AG09309 (cell line): ENCODE measurements at regions not wholly inside any gene's neighbourhood (a gene's known extent, or its start where the extent isn't known, plus 50 kb on each side); places are given as distances from the start of the nearest gene placed in this dataset.

ENCODE experiments used
- DNase-seq: peaks from one replicate; pipeline ENCODE4 v3.0.0-alpha.2; 2010; ENCODE audit warnings: low read depth
- H3K4me3 ChIP-seq: 2 replicates; pipeline ENCODE4 v1.5.1; 2011; ENCODE audit warnings: mild to moderate bottlenecking, low read depth, low read length, moderate library complexity; ENCODE audit not compliant: control insufficient read depth
- TF ChIP-seq, protein P1 (sequence below): IDR thresholded peaks from 2 replicates; pipeline ENCODE4 v1.5.1; 2011; ENCODE audit warnings: mild to moderate bottlenecking, low read depth, low read length, inconsistent platforms; ENCODE audit not compliant: insufficient read depth, control insufficient read depth; ENCODE audit errors: missing control alignments

DNA sequence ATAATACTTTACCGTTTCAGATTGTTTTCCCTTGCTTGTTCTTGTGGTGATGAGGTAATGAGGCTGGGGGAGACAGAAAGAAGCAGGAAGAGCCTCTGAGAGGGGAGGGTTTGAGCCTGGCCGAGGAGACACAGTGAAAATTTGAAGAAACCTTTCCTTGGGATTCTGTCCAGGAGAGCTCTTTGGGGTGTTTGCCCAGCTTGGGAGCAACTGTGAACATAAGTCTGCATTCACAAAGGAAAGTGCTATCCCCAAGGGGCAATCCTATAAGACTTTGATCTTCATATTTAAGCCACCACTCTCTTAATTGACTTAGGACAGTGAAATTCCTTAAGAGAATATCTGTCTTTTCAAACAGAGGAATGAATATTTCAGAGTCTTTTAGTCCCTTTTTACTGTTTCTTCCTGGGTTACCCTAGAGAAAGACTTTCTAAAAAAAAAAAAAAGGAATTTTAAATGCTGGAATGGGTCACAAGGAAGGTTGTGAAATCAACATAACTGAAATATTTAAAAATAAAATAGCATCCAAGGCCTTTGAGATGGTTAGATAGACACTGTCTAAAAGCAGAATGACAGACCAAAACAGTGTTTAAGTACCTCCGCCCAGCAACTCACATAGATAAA, 52.5 kb upstream of the STAM2 start:
- peak; percentile 2 for DNase-seq
- H3K4me3 ChIP-seq: no peak overlapping the region
- TF ChIP-seq, protein P1, sequence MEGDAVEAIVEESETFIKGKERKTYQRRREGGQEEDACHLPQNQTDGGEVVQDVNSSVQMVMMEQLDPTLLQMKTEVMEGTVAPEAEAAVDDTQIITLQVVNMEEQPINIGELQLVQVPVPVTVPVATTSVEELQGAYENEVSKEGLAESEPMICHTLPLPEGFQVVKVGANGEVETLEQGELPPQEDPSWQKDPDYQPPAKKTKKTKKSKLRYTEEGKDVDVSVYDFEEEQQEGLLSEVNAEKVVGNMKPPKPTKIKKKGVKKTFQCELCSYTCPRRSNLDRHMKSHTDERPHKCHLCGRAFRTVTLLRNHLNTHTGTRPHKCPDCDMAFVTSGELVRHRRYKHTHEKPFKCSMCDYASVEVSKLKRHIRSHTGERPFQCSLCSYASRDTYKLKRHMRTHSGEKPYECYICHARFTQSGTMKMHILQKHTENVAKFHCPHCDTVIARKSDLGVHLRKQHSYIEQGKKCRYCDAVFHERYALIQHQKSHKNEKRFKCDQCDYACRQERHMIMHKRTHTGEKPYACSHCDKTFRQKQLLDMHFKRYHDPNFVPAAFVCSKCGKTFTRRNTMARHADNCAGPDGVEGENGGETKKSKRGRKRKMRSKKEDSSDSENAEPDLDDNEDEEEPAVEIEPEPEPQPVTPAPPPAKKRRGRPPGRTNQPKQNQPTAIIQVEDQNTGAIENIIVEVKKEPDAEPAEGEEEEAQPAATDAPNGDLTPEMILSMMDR: no peak

DNA sequence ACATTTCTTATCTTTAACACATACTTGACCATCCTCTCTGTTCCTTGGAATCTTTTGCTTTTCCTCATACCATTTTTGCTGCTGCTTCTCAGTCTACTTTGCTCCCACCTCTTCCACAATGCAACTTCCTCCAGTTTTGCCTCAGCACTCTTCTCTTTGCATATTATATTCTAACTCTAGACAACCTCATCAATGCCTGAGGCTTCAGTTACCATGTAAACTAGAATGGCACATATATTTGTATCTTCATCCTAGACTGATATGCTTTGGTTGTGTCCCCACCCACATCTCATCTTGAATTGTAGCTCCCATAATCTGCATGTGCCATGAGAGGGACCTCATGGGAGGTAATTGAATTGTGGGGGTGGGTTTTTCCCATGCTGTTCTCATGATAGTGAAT, 55.9 kb upstream of the STAM2 start:
- TF ChIP-seq, protein P1: no peak
- no peak overlapping the region for H3K4me3 ChIP-seq
- no peak for DNase-seq

DNA sequence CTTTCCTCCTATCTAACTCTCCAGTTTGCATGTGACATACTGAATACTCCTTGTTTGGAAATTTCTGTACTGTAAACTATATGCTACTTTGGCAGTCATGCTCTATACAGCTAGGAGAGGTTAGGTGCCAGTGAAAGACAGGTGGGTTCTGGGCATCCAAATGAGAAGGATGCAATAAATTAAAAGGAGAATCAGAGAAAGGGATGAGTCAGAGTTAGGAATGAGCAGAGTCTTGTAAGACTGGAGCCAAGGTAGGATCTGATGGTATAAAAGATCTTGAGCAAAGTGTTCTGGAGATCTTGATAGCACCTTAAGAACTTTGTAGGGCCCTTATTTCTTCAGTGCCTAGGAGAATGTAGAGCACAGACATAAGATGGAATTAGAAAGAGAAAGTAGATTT, 58.7 kb upstream of the STAM2 start:
- DNase-seq: no peak
- TF ChIP-seq, protein P1: no peak
- no peak overlapping the region for H3K4me3 ChIP-seq

- TF ChIP-seq, protein P1: no peak
- H3K4me3 ChIP-seq: no peak overlapping the region
- DNase-seq: no peak
These were observed 60.8 kb upstream of the STAM2 start for GRCh38 chr2:152236191-152236925.

GRCh38 chr2:152238016-152238415, 62.5 kb upstream of the STAM2 start:
- TF ChIP-seq, protein P1: no peak
- DNase-seq: no peak
- no peak overlapping the region for H3K4me3 ChIP-seq

- DNase-seq: no peak
- H3K4me3 ChIP-seq: no peak overlapping the region
- TF ChIP-seq, protein P1: no peak
These were observed 65.1 kb upstream of the STAM2 start for GRCh38 chr2:152240559-152241231.
